NCI-H1092 treated with DMSO at 0.1 percent for 48 hours (cell line): ENCODE measurements at regions not wholly inside any gene's neighbourhood (a gene's known extent, or its start where the extent isn't known, plus 50 kb on each side); places are given as distances from the start of the nearest gene placed in this dataset.

Experiments used
- DNase-seq: peaks from one replicate; lab custom pipeline; 2025; lab: John Stamatoyannopoulos, UW

GRCh38 chr5:67366276-67366675 lies 169.7 kb upstream of the CD180 start:
- DNase-seq = no peak

- no peak for DNase-seq
These were observed 167.9 kb upstream of the CD180 start for GRCh38 chr5:67364381-67364970.

GRCh38 chr5:67363963-67364362 lies 167.4 kb upstream of the CD180 start:
- DNase-seq = no peak

- no peak for DNase-seq
These were observed 166.6 kb upstream of the CD180 start for GRCh38 chr5:67363180-67363709.

GRCh38 chr5:67361932-67362729 lies 165.5 kb upstream of the CD180 start:
- DNase-seq = no peak

GRCh38 chr5:67360047-67360446 lies 163.4 kb upstream of the CD180 start:
- no peak for DNase-seq

- DNase-seq = no peak
These were observed 161.6 kb upstream of the CD180 start for GRCh38 chr5:67358186-67358585.

- no peak for DNase-seq
These were observed 158.6 kb upstream of the CD180 start for GRCh38 chr5:67355120-67355713.

GRCh38 chr5:67353500-67354450 lies 157.2 kb upstream of the CD180 start:
- DNase-seq = peak; percentile 51

GRCh38 chr5:67350618-67351201 lies 154.1 kb upstream of the CD180 start:
- peak; percentile 48 for DNase-seq

- DNase-seq = peak; percentile 48
These were observed 153.6 kb upstream of the CD180 start for GRCh38 chr5:67350185-67350584.

GRCh38 chr5:67347821-67348220 lies 151.2 kb upstream of the CD180 start:
- no peak for DNase-seq

- no peak for DNase-seq
These were observed 150.0 kb upstream of the CD180 start for GRCh38 chr5:67346611-67347010.

- DNase-seq = no peak
These were observed 148.3 kb upstream of the CD180 start for GRCh38 chr5:67344870-67345269.

GRCh38 chr5:67343835-67344234 lies 147.2 kb upstream of the CD180 start:
- DNase-seq = no peak

GRCh38 chr5:67341478-67341877 lies 144.9 kb upstream of the CD180 start:
- DNase-seq = no peak

- DNase-seq = no peak
These were observed 142.7 kb upstream of the CD180 start for GRCh38 chr5:67339219-67339767.

GRCh38 chr5:67338421-67338820 lies 141.8 kb upstream of the CD180 start:
- DNase-seq = no peak

GRCh38 chr5:67337751-67338150 lies 141.2 kb upstream of the CD180 start:
- no peak for DNase-seq

GRCh38 chr5:67335426-67335825 lies 138.8 kb upstream of the CD180 start:
- no peak for DNase-seq

GRCh38 chr5:67334373-67334772 lies 137.8 kb upstream of the CD180 start:
- DNase-seq = no peak
